GM18868 (cell line): ENCODE measurements at regions not wholly inside any gene's neighbourhood (a gene's known extent, or its start where the extent isn't known, plus 50 kb on each side); places are given as distances from the start of the nearest gene placed in this dataset.

Experiments
- ATAC-seq: cut with Tn5 transposase; IDR thresholded peaks from one replicate; pipeline ENCODE4 v1.9.1; 2021; ENCODE audit warnings: mild to moderate bottlenecking, moderate library complexity; ENCODE audit not compliant: unreplicated experiment

GRCh38 chrX:6783912-6784311 is 249.0 kb upstream of the VCX3A start:
- ATAC-seq = no peak

GRCh38 chrX:6782831-6783230 is 247.9 kb upstream of the VCX3A start:
- no peak for ATAC-seq

- no peak for ATAC-seq
These were observed 243.9 kb upstream of the VCX3A start for GRCh38 chrX:6778544-6779503.

- peak; percentile 91 for ATAC-seq
These were observed 242.5 kb upstream of the VCX3A start for GRCh38 chrX:6777238-6778002.

GRCh38 chrX:6770936-6771335 is 236.0 kb upstream of the VCX3A start:
- ATAC-seq = no peak

- ATAC-seq = no peak
These were observed 234.0 kb upstream of the VCX3A start for GRCh38 chrX:6768881-6769280.

GRCh38 chrX:6761251-6761650 is 226.3 kb upstream of the VCX3A start:
- ATAC-seq = no peak

GRCh38 chrX:6759655-6760375 is 224.9 kb upstream of the VCX3A start:
- ATAC-seq = no peak

- no peak for ATAC-seq
These were observed 223.3 kb upstream of the VCX3A start for GRCh38 chrX:6758234-6758633.

- ATAC-seq = no peak
These were observed 222.7 kb upstream of the VCX3A start for GRCh38 chrX:6757631-6758030.

GRCh38 chrX:6748595-6748994 is 213.7 kb upstream of the VCX3A start:
- ATAC-seq = peak; percentile 39

GRCh38 chrX:6738518-6739470 is 203.9 kb upstream of the VCX3A start:
- ATAC-seq = peak; percentile 97

- ATAC-seq = no peak
These were observed 200.1 kb upstream of the VCX3A start for GRCh38 chrX:6734844-6735634.

GRCh38 chrX:6732101-6732500 is 197.2 kb upstream of the VCX3A start:
- ATAC-seq = no peak

- ATAC-seq = no peak
These were observed 194.7 kb upstream of the VCX3A start for GRCh38 chrX:6729626-6730025.

- ATAC-seq = no peak
These were observed 183.8 kb upstream of the VCX3A start for GRCh38 chrX:6718766-6719165.

GRCh38 chrX:6708676-6709380 is 173.9 kb upstream of the VCX3A start:
- ATAC-seq = no peak

GRCh38 chrX:6708041-6708440 is 173.1 kb upstream of the VCX3A start:
- no peak for ATAC-seq

- ATAC-seq = no peak
These were observed 172.6 kb upstream of the VCX3A start for GRCh38 chrX:6707497-6707896.
